UCSD-AML1 (cell line): ENCODE measurements at regions not wholly inside any gene's neighbourhood (a gene's known extent, or its start where the extent isn't known, plus 50 kb on each side); places are given as distances from the start of the nearest gene placed in this dataset.
"Not testable (repeated sequence)": the region's sequence is repeated elsewhere in the genome, so short reads cannot be mapped to it uniquely, and the experiment has no call there.

Experiments used
- DNase-seq: peaks from one replicate; lab custom pipeline; 2025; ENCODE audit not compliant: unreplicated experiment; lab: John Stamatoyannopoulos, UW

DNA sequence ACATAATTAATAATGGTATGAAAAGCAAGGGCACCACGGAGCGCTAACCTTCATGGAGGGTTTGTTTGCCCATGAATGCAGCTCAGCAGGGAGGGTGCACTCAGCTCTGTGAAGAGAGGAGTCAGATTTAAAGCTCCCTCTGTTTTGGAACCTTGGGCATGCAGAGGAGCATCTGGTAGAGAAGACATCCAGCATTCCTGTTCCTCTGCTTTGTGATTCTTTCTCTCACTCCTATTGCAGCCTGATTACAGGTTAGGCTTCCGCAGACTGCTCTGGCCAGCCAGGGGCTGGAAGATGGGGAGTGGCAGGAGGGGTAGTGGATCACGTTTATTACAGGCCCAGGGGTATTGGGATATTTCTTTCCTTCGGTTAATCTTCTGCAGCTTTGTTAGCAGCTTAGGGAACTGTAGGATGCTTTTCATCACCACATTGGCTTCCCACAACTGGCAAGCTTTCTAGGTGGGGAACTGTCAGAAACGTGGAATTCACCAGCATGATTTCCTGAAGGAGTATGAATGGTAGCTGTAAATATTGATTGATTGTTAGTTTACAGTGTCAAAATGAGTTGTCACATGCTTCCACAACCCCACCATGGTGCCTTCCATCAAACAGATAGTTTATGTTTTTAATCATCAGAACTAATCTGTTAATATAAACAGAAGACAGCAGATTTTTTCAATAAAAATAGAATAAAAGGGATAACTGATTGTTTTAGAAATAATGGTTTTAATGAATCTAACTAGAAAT lies 201.1 kb downstream of the VAPA start:
- DNase-seq, result no peak

DNA sequence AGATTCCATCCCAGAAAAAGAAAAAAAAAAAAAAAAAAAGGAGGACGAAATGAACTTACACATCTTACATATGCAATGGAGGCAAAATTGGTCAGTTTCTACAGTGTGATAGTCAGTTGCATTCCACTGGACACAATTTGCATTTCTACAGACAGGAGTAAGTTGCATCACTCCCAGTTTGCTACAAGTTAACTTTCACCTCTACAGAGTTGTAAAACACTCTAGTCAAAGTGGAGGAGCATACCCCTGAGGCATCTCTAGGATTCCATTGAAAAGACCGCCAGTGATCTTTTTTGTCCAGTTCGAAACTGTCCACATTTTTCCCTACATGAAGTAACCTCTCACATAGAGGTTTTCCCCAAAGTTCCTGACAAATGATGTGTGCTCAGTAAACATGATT lies 202.8 kb downstream of the VAPA start:
- DNase-seq, result no peak

- DNase-seq, result no peak
Observed at GRCh38 chr18:10119528-10119927, 205.7 kb downstream of the VAPA start.

GRCh38 chr18:10119991-10120390 lies 206.2 kb downstream of the VAPA start:
- no peak for DNase-seq

GRCh38 chr18:10120622-10121021 lies 206.8 kb downstream of the VAPA start:
- no peak for DNase-seq

DNA sequence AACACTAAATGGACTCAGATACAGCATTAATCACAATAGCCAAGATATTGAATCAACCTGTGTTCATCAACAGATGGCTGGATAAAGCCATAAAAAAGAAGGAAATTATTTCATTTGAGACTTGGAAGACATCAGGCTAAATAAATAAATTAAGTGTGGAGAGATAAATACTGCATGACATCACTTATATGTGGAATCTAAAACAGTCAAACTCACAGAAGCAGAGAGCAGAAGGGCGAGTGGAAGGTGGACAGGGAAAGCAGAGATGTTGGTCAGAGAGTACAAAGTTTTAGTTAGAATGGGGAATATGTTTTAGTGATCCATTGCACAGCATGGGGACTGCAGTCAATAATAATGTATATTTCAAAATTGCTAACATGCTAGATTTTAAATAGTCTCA lies 207.2 kb downstream of the VAPA start:
- DNase-seq, result no peak

GRCh38 chr18:10121786-10122515 lies 208.1 kb downstream of the VAPA start:
- DNase-seq, result no peak

- no peak for DNase-seq
Observed at GRCh38 chr18:10122988-10123950, 209.5 kb downstream of the VAPA start.

DNA sequence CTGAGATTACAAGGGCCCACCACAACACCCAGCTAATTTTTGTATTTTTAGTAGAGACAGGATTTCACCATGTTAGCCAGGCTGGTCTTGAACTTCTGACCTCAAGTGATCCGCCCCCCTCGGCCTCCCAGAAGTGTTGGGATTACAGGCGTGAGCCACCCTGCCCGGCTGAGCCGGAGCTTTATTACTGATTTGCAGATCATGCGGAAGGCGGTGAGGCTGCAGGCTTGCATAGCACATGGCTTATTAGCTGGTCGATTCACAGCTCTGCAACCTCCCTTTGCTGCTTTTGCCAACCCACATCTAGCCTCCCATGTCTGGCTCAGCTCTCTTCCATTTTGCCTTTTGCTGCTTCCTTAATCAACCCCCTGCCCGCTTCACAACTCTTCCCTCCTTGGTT lies 210.3 kb downstream of the VAPA start:
- no peak for DNase-seq

DNA sequence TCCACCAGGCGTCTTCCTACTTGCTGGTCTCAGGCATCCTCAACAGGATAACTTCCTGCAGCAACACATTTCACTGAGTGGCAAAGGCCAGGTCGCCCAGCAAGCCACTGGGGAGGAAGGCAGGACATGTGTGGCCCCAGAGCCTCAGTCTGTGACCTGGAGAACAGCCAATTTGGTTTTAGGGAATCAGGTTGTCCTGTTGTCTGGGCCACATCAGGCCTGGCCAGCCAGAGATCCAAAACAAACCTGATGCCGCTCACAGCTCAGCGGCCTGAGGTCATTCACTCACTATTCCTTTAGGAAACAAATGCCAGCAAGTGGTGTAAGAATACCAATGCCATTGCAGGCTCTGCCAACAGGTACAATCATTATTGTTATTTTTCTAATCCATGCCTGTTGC lies 210.7 kb downstream of the VAPA start:
- DNase-seq, result no peak

GRCh38 chr18:10124967-10125366 lies 211.2 kb downstream of the VAPA start:
- DNase-seq, result no peak

DNA sequence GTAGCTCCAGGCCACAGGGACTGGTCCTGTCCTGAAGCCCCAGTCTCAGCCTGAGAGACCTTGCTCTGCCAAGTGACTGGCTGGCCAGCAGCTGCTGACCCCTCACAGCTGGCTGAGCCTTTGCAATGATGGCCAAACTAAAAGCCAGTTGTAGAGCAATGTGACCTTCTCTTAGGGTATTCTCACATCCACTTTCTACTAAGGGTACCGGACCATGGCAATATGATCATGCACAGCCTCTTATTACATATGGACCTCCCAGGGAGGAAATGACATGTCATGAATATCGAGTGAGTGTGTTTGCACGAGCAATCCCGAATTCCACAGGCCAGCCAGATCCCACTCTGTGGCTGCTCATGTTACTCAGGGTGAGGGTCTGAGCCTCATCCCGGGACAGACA lies 213.9 kb downstream of the VAPA start:
- no peak for DNase-seq

- DNase-seq, result no peak
Observed at GRCh38 chr18:10128921-10129501, 215.2 kb downstream of the VAPA start.

DNA sequence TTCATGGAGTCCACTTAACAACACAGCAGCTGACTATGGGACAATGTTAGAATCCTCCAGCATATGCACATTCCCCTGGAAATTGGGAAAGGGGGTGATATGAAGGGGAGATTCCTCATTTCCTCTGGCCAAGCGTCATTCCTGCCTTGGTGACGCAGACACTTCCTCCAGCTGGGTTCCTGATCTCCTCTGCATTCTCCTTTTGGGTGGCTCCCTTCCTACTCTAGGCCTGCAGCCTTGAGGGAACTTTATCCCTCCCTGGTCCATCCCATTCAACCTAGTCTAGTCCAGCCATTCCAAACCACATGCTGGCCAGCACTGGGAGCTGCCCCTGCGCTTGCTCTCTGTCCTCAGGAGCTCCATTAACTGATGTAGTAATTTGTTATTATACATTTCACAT lies 216.8 kb downstream of the VAPA start:
- DNase-seq, result no peak

DNA sequence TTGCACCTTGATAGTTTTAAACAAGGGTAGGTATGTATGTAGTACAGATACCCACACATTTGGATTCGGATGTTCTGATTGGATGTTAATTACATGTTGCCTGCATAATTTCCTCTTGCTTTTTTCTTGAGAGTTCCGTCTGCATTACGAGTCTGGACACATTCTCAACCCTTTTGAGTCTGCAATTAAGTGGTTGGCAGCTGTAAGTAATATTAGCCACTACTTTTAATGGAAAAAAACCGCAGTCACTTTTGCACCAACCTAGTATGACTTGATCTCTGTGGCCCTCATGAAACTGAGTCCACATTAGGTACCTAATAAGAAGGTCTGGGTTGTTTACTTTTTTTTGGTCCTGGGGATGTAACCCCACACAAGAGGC lies 217.3 kb downstream of the VAPA start:
- DNase-seq, result no peak

GRCh38 chr18:10131460-10132395 lies 217.9 kb downstream of the VAPA start:
- no peak for DNase-seq

DNA sequence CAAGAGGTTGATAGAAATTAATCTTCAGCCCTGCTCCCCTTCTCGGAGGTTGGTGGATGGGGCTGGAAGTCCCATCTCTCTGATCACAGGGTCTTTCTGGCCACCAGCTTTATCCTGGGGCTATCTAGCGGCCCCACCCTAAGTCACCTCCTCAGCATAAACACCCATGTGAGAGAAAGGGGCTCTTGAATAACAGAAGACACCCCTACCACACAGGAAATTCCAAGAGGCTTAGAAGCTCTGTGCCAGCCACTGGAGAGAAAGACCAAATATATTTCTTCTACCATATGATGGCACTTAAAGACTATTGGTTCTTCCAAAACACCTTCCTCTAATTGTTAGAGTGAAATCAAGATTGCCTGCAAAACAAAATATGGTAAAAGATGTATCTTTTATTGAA lies 219.7 kb downstream of the VAPA start:
- no peak for DNase-seq

DNA sequence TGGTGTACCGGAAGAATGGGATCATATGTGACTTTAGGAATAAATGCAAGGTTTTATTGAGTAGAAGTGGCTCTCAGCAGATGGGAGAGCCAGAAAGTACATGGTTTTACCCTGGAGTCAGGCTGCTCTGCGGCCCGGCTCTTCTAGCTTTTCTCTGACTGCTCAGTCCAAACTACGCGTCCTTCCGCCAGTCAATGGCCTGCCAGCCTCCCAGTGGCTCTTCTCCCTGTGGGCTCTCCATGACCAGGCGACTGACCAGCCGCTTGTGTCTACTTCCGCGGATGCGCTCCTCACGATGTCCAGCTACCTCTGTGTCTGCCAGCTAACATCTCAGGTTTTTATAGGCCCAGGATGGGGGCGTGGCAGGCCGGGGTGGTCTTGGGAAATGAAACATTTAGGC lies 220.4 kb downstream of the VAPA start:
- DNase-seq, result no peak

DNA sequence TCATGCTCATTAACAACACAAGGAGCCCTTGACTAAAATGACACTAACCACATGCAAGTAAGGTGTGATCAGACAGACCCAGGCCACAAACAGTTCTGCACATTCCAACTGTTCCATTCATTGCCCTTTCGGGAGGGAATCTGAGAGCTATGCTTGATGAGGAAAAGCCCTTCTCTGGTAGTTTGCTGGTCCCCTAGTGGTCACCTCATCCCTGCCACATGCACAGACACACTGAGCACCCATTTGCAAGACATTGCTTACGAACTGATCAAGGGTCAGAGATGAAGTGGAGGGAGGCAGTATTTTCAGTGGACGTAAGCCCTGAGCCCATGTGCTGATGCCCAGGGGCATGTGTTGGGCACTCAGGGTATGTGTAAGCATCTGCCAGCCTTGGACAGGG lies 220.9 kb downstream of the VAPA start:
- DNase-seq, result not testable (repeated sequence)

DNA sequence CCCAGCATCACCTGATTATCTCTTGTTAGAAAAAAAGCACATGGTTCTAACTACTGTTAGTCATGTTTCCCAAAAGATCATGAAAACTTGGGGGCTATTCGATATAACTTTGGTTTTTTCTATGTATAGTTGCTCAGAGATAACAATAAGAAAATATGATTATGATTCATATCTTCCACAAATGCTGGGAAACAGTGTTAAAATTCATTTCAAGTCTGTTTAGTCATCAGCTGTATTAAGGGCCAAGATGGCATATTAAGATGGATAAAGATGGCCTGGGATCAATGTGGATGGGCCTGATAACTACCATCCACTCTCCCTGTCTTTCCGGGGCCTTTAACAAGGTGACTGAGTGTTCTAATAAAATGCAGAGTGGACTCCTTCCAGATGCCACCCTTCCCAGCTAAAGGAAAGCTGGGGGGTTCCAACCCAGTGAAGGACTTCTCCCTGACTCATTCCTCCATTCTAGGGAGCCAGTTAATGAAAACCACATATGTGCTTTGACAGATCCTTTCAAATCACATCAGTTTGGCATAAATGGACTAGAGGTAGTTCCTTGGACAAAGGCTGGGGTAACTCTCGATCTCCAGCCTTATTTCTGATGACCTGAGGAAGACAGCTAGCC lies 221.6 kb downstream of the VAPA start:
- DNase-seq, result no peak
